ENCODE measurements at regions not wholly inside any gene's neighbourhood (a gene's known extent, or its start where the extent isn't known, plus 50 kb on each side); places are given as distances from the start of the nearest gene placed in this dataset.

DNA sequence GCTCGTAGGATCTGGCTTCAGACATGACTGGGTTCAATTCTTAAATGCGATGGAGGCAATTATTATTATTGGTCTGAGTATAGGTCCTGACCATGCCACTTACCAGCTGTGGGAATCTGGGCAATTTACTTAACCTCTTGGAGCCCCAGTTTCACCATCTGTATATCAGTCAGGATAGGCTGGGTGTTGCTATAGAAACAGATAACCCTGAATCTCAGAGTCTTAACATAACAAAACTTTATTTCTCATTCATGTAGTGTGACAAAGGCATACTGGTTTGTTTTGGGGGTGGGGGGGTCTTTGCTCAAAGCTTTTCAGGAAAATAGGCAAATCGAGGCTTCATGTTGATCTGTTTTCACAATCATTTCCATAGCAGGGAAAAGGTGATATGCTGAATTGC is 199.6 kb upstream of the SRRM4 start:
- no peaks in the 10 kb centered on the region for H3K9me3 ChIP-seq
- H3K36me3 ChIP-seq (ENCODE audit: low read depth, missing control alignments): no peaks in the 10 kb centered on the region
- H3K27ac ChIP-seq: no peak overlapping the region
- H3K4me3 ChIP-seq: no peak overlapping the region
- no peaks in the 10 kb centered on the region for H3K27me3 ChIP-seq
- DNase-seq: no peak
- 77 to 78% methylated on average over 3 of the region's 3 CpGs for WGBS, 2 donors
- intact Hi-C loops (cut with DNase I; ENCODE audit: low total_unique reads): no loop called here
- H3K4me1 ChIP-seq: no peaks in the 10 kb centered on the region
- TF ChIP-seq, protein P1, sequence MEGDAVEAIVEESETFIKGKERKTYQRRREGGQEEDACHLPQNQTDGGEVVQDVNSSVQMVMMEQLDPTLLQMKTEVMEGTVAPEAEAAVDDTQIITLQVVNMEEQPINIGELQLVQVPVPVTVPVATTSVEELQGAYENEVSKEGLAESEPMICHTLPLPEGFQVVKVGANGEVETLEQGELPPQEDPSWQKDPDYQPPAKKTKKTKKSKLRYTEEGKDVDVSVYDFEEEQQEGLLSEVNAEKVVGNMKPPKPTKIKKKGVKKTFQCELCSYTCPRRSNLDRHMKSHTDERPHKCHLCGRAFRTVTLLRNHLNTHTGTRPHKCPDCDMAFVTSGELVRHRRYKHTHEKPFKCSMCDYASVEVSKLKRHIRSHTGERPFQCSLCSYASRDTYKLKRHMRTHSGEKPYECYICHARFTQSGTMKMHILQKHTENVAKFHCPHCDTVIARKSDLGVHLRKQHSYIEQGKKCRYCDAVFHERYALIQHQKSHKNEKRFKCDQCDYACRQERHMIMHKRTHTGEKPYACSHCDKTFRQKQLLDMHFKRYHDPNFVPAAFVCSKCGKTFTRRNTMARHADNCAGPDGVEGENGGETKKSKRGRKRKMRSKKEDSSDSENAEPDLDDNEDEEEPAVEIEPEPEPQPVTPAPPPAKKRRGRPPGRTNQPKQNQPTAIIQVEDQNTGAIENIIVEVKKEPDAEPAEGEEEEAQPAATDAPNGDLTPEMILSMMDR (IDR thresholded peaks at IDR 0.05): no peak
- TF ChIP-seq POLR2A (IDR thresholded peaks at IDR 0.05): no peak

DNA sequence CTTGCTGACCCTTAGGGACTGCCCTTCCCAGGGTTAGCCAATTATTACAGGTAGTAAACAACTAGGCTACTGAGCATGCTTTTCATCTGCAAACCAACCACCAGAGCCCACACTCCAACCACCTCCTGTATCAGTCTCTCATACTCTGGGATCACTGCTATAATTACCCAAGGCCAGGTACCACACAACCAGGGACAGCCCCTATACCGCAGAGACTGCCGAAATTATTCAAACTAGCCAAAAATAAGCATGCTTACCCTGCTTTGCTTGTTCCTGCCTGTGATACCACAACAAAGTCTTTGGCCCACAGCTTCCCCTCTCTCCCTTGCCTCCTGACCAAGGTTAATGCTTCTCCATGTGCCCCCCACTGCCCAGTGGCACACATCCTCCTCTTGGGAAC is 197.6 kb upstream of the SRRM4 start:
- no peak overlapping the region for H3K4me3 ChIP-seq
- H3K27me3 ChIP-seq: no peaks in the 10 kb centered on the region
- 88 to 90% methylated on average over 2 of the region's 2 CpGs for WGBS, 2 donors
- no peaks in the 10 kb centered on the region for H3K9me3 ChIP-seq
- TF ChIP-seq, protein P1 (IDR thresholded peaks at IDR 0.05): no peak
- no peak for TF ChIP-seq POLR2A (IDR thresholded peaks at IDR 0.05)
- H3K36me3 ChIP-seq (ENCODE audit: low read depth, missing control alignments): no peaks in the 10 kb centered on the region
- intact Hi-C loops (cut with DNase I; ENCODE audit: low total_unique reads): no loop called here
- no peaks in the 10 kb centered on the region for H3K4me1 ChIP-seq
- no peak overlapping the region for H3K27ac ChIP-seq
- no peak for DNase-seq

DNA sequence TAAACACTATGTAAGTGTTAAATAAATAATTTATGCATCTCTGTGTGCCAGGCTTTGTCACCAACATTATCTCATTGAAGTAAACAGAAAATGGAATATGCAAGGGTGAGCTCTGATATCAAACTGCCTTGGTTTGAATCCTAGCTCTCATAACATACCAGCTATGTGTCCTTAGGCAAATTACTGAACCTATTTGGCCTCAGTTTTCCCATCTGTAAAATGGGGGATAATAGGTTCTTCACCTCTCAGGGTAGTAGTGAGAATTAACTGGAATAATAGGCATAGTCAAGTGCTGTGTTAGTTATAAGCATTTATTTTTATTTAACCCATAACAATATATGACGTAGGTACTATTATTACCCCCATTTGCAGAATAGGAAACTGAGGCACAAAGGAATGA is 190.8 kb upstream of the SRRM4 start:
- H3K27me3 ChIP-seq: no peaks in the 10 kb centered on the region
- no peaks in the 10 kb centered on the region for H3K9me3 ChIP-seq
- H3K27ac ChIP-seq: no peak overlapping the region
- TF ChIP-seq, protein P1 (IDR thresholded peaks at IDR 0.05): no peak
- no peak for TF ChIP-seq POLR2A (IDR thresholded peaks at IDR 0.05)
- H3K4me3 ChIP-seq: no peak overlapping the region
- H3K4me1 ChIP-seq: no peaks in the 10 kb centered on the region
- no peak for DNase-seq
- intact Hi-C loops (cut with DNase I; ENCODE audit: low total_unique reads): no loop called here
- no peaks in the 10 kb centered on the region for H3K36me3 ChIP-seq (ENCODE audit: low read depth, missing control alignments)
- WGBS, 2 donors: 85 to 88% methylated on average over 1 of the region's 1 CpG

DNA sequence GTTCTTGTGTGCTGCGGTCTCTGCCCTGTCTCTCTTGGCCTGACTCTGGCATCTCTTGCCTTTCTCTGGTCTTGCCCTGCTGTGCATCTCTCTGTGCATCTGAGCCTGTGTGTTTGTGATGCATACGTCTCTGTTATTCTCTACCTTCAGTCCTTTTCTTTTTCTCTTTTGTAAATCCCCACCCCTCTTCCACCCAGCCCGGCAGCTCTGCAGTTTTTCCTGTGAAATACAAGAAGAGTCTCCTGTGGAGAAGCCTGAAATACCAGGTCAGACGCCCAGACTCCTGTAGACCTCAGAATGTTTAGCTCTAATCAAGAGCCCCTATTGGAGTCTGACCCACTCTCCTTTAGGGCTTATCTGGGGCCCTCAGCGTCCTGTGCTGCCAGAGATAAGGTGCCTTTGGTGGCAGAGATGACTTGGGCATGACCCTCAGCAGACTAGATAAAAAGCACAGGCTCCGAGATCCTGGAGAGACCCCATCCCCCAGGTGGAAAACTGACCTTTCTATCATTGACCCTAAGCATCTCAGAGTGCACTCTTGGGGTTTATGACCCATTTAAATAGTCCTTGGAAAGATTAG is 167.5 kb upstream of the SRRM4 start:
- Histone ChIP-seq H3K4me3 (no peak overlapping the region), H3K27ac (no peak overlapping the region), H3K27me3 (no peaks in the 10 kb centered on the region), H3K36me3 (ENCODE audit: low read depth, missing control alignments) (no peaks in the 10 kb centered on the region), H3K4me1 (no peaks in the 10 kb centered on the region), H3K9me3 (no peaks in the 10 kb centered on the region)
- TF ChIP-seq POLR2A (IDR thresholded peaks at IDR 0.05): no peak
- TF ChIP-seq, protein P1 (IDR thresholded peaks at IDR 0.05): no peak
- DNase-seq: no peak
- intact Hi-C loops (cut with DNase I; ENCODE audit: low total_unique reads): no loop called here
- WGBS, 2 donors: 32 to 36% methylated on average over 5 to 6 of the region's 6 CpGs

DNA sequence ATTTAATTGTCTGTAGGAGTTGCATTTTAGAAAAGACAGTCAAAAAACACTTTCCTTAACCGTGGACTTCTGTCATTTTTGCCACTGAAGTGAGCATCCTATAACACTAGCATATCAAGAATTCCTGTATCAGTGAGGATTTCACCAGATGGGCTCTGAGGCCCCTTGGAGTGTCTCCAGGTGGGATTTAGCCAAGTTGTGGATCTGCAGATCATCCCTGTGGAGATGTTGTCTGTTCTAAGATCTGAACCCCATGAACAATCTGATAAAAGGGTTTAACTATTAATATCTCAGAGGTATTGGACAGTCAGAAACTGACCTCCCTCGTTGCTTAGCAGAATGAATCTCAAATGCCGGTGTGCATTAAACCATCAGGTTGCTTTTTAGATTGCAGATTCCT is 165.0 kb upstream of the SRRM4 start:
- H3K36me3 ChIP-seq (ENCODE audit: low read depth, missing control alignments): no peaks in the 10 kb centered on the region
- 73 to 94% methylated on average over 3 of the region's 3 CpGs for WGBS, 2 donors
- no peaks in the 10 kb centered on the region for H3K4me1 ChIP-seq
- H3K9me3 ChIP-seq: no peaks in the 10 kb centered on the region
- intact Hi-C loops (cut with DNase I; ENCODE audit: low total_unique reads): no loop called here
- H3K4me3 ChIP-seq: no peak overlapping the region
- no peak overlapping the region for H3K27ac ChIP-seq
- no peak for TF ChIP-seq POLR2A (IDR thresholded peaks at IDR 0.05)
- TF ChIP-seq, protein P1 (IDR thresholded peaks at IDR 0.05): no peak
- no peaks in the 10 kb centered on the region for H3K27me3 ChIP-seq
- no peak for DNase-seq
